Esophagus muscularis mucosa (tissue), 4 donors: ENCODE measurements at regions not wholly inside any gene's neighbourhood (a gene's known extent, or its start where the extent isn't known, plus 50 kb on each side); places are given as distances from the start of the nearest gene placed in this dataset.

Experiments used
- EP300 ChIP-seq: sonication (generic); formaldehyde crosslinking; IDR thresholded peaks from one replicate; pipeline ENCODE4 v1.6.1; 2017; ENCODE audit warnings: antibody characterized with exemption
- POLR2AphosphoS5 ChIP-seq, 2 donors: sonication (generic); formaldehyde crosslinking; IDR thresholded peaks; one replicate each; pipeline ENCODE4 v1.6.1; 2017; ENCODE audit warnings: antibody characterized with exemption in 2 of 2
- TF ChIP-seq, protein P1 (sequence below), 3 experiments: fragments of 200-600 bp in 2 of 3; fragments of 450-650 bp in 1 of 3; sonication (generic) in 2 of 3; IDR thresholded peaks; one replicate each; pipeline ENCODE4 v1.5.1; 2017 to 2019; ENCODE audit warnings: antibody characterized with exemption in 3 of 3, mild to moderate bottlenecking in 2 of 3, moderate library complexity in 1 of 3

GRCh38 chr14:22070119-22070982 is 396.7 kb upstream of the OR4E1 start:
- TF ChIP-seq, protein P1, sequence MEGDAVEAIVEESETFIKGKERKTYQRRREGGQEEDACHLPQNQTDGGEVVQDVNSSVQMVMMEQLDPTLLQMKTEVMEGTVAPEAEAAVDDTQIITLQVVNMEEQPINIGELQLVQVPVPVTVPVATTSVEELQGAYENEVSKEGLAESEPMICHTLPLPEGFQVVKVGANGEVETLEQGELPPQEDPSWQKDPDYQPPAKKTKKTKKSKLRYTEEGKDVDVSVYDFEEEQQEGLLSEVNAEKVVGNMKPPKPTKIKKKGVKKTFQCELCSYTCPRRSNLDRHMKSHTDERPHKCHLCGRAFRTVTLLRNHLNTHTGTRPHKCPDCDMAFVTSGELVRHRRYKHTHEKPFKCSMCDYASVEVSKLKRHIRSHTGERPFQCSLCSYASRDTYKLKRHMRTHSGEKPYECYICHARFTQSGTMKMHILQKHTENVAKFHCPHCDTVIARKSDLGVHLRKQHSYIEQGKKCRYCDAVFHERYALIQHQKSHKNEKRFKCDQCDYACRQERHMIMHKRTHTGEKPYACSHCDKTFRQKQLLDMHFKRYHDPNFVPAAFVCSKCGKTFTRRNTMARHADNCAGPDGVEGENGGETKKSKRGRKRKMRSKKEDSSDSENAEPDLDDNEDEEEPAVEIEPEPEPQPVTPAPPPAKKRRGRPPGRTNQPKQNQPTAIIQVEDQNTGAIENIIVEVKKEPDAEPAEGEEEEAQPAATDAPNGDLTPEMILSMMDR (IDR thresholded peaks at IDR 0.05): no peak
- TF ChIP-seq POLR2AphosphoS5 (IDR thresholded peaks at IDR 0.05) (peak in 1 of 2 donors; percentile 4), EP300 (no peak)
